ENCODE measurements at regions not wholly inside any gene's neighbourhood (a gene's known extent, or its start where the extent isn't known, plus 50 kb on each side); places are given as distances from the start of the nearest gene placed in this dataset.

GRCh38 chr4:45539142-45539814 lies 584.6 kb downstream of the GABRG1 start:
- CTCF ChIA-PET = no interaction called here
- intact Hi-C loops (cut with micrococcal nuclease; ENCODE audit: unreplicated experiment) = no loop called here
- no peak for TF ChIP-seq CTCF (IDR thresholded peaks at IDR 0.05; ENCODE audit: insufficient read depth in 1 of 2, low read depth in 1 of 2, low read length in 1 of 2, severe bottlenecking in 1 of 2, unreplicated experiment in 1 of 2)

GRCh38 chr4:45530498-45530897 lies 593.4 kb downstream of the GABRG1 start:
- Mint-ChIP-seq H3K36me3 (ENCODE audit: insufficient read depth, unreplicated experiment) (no peaks in the 10 kb centered on the region), H3K4me1 (ENCODE audit: low read depth, unreplicated experiment) (no peaks in the 10 kb centered on the region), H3K27me3 (ENCODE audit: insufficient read depth, unreplicated experiment) (no peaks in the 10 kb centered on the region), H3K4me3 (ENCODE audit: unreplicated experiment) (no peak overlapping the region), H3K27ac (ENCODE audit: unreplicated experiment) (no peak overlapping the region), H3K9me3 (ENCODE audit: unreplicated experiment) (peaks cover 9% of the 10 kb centered on the region)
- DNase-seq = no peak
- Histone ChIP-seq H3K9me3 (no peaks in the 10 kb centered on the region), H3K27me3 (replicated peaks; ENCODE audit: control insufficient read depth, insufficient read depth, low read length) (no peaks in the 10 kb centered on the region), H3K4me3 (ENCODE audit: low read depth, low read length) (no peak overlapping the region), H3K36me3 (ENCODE audit: control insufficient read depth, insufficient read depth, low read length) (no peaks in the 10 kb centered on the region), H3K4me1 (no peaks in the 10 kb centered on the region)
- POLR2A ChIA-PET = no interaction called here
- intact Hi-C loops (cut with micrococcal nuclease; ENCODE audit: unreplicated experiment) = no loop called here
- TF ChIP-seq CTCF (IDR thresholded peaks at IDR 0.05; ENCODE audit: insufficient read depth in 1 of 2, low read depth in 1 of 2, low read length in 1 of 2, severe bottlenecking in 1 of 2, unreplicated experiment in 1 of 2) = no peak
- no TSS peak for BruUV-seq (replicated peaks)
- CTCF ChIA-PET = no interaction called here

More at GRCh38 chr4:45539142-45539814, 584.6 kb downstream of the GABRG1 start:
- Mint-ChIP-seq H3K27ac (ENCODE audit: unreplicated experiment) (no peak overlapping the region), H3K4me3 (ENCODE audit: unreplicated experiment) (no peak overlapping the region), H3K36me3 (ENCODE audit: insufficient read depth, unreplicated experiment) (no peaks in the 10 kb centered on the region), H3K9me3 (ENCODE audit: unreplicated experiment) (peaks cover 18% of the 10 kb centered on the region), H3K4me1 (ENCODE audit: low read depth, unreplicated experiment) (no peaks in the 10 kb centered on the region), H3K27me3 (ENCODE audit: insufficient read depth, unreplicated experiment) (no peaks in the 10 kb centered on the region)
- no peak for DNase-seq
- no peak overlapping the region for H3K4me3 ChIP-seq (ENCODE audit: low read depth, low read length)
- H3K36me3 ChIP-seq (ENCODE audit: control insufficient read depth, insufficient read depth, low read length) = no peaks in the 10 kb centered on the region
- no peaks in the 10 kb centered on the region for H3K4me1 ChIP-seq
- H3K27me3 ChIP-seq (replicated peaks; ENCODE audit: control insufficient read depth, insufficient read depth, low read length) = no peaks in the 10 kb centered on the region
- no TSS peak for BruUV-seq (replicated peaks)
- no peaks in the 10 kb centered on the region for H3K9me3 ChIP-seq
- POLR2A ChIA-PET = no interaction called here

GRCh38 chr4:45527160-45527559 lies 596.7 kb downstream of the GABRG1 start:
- Mint-ChIP-seq H3K27me3 (ENCODE audit: insufficient read depth, unreplicated experiment) (no peaks in the 10 kb centered on the region), H3K27ac (ENCODE audit: unreplicated experiment) (no peak overlapping the region), H3K4me1 (ENCODE audit: low read depth, unreplicated experiment) (no peaks in the 10 kb centered on the region), H3K9me3 (ENCODE audit: unreplicated experiment) (peaks cover 9% of the 10 kb centered on the region), H3K36me3 (ENCODE audit: insufficient read depth, unreplicated experiment) (no peaks in the 10 kb centered on the region), H3K4me3 (ENCODE audit: unreplicated experiment) (no peak overlapping the region)
- H3K4me3 ChIP-seq (ENCODE audit: low read depth, low read length) = no peak overlapping the region
- BruUV-seq (replicated peaks) = no TSS peak
- H3K9me3 ChIP-seq = no peaks in the 10 kb centered on the region
- intact Hi-C loops (cut with micrococcal nuclease; ENCODE audit: unreplicated experiment) = no loop called here
- no peak for DNase-seq
- no peaks in the 10 kb centered on the region for H3K36me3 ChIP-seq (ENCODE audit: control insufficient read depth, insufficient read depth, low read length)
- CTCF ChIA-PET = no interaction called here
- TF ChIP-seq CTCF (IDR thresholded peaks at IDR 0.05; ENCODE audit: insufficient read depth in 1 of 2, low read depth in 1 of 2, low read length in 1 of 2, severe bottlenecking in 1 of 2, unreplicated experiment in 1 of 2) = no peak
- POLR2A ChIA-PET = no interaction called here
- H3K4me1 ChIP-seq = no peaks in the 10 kb centered on the region
- no peaks in the 10 kb centered on the region for H3K27me3 ChIP-seq (replicated peaks; ENCODE audit: control insufficient read depth, insufficient read depth, low read length)

All from Caco-2 (cell line).